ENCODE measurements at regions not wholly inside any gene's neighbourhood (a gene's known extent, or its start where the extent isn't known, plus 50 kb on each side); places are given as distances from the start of the nearest gene placed in this dataset.

GRCh38 chr6:44740566-44741120 lies 353.1 kb downstream of the CDC5L start:
- no peak for TF ChIP-seq CTCF (IDR thresholded peaks at IDR 0.05; ENCODE audit: poor library complexity, severe bottlenecking)
- no peak for TF ChIP-seq TAF1 (IDR thresholded peaks at IDR 0.05; ENCODE audit: low read depth)

Data from neural cell (in vitro differentiated cells).